Common myeloid progenitor, CD34-positive (primary cell): ENCODE measurements at regions not wholly inside any gene's neighbourhood (a gene's known extent, or its start where the extent isn't known, plus 50 kb on each side); places are given as distances from the start of the nearest gene placed in this dataset.
A peak's percentile ranks its signal among the peaks of the same experiment; 100 is the strongest.

Experiments
- CTCF ChIA-PET: fragments of 350-600 bp; sonication (Branson Sonifier 250); formaldehyde crosslinking; loops from one replicate; lab custom pipeline; 2021; ENCODE audit warnings: antibody characterized with exemption; lab: Charles Lee
- POLR2A ChIA-PET: fragments of 350-600 bp; sonication (Branson Sonifier 250); formaldehyde crosslinking; loops from one replicate; lab custom pipeline; 2021; ENCODE audit warnings: antibody characterized with exemption; lab: Charles Lee
- DNase-seq, 3 donors: peaks; one replicate each; pipeline versions ENCODE4 v3.0.0 to v3.0.0-alpha.2; 2013
- H3K27ac ChIP-seq, 2 experiments: 1 replicate in 1 of 2; 2 replicates in 1 of 2; pipeline ENCODE4 v1.7.0; 2013; ENCODE audit warnings: inconsistent platforms in 2 of 2, low read length in 2 of 2, mild to moderate bottlenecking in 2 of 2, low read depth in 1 of 2, moderate library complexity in 1 of 2; ENCODE audit not compliant: severe bottlenecking in 2 of 2, insufficient read depth in 1 of 2, poor library complexity in 1 of 2
- H3K27me3 ChIP-seq, 5 experiments: replicated peaks in 2 of 5; 1 replicate in 3 of 5; 2 replicates in 2 of 5; pipeline versions ENCODE4 v1.6.1 to v1.7.0; 2013; ENCODE audit warnings: low read length in 4 of 5, mild to moderate bottlenecking in 2 of 5, moderate library complexity in 2 of 5, inconsistent platforms in 1 of 5; ENCODE audit not compliant: insufficient read depth in 5 of 5, control insufficient read depth in 4 of 5
- H3K36me3 ChIP-seq, 4 experiments: 1 replicate in 2 of 4; 2 replicates in 2 of 4; pipeline versions ENCODE4 v1.6.1 to v1.7.0; 2013; ENCODE audit warnings: low read length in 3 of 4, control low read depth in 1 of 4, mild to moderate bottlenecking in 1 of 4; ENCODE audit not compliant: control insufficient read depth in 4 of 4, insufficient read depth in 4 of 4
- H3K4me1 ChIP-seq, 4 experiments: 1 replicate in 3 of 4; 2 replicates in 1 of 4; pipeline versions ENCODE4 v1.6.1 to v1.7.1; 2013; ENCODE audit warnings: low read length in 3 of 4, mild to moderate bottlenecking in 3 of 4, control low read depth in 1 of 4, inconsistent platforms in 1 of 4, moderate library complexity in 1 of 4; ENCODE audit not compliant: control insufficient read depth in 4 of 4, insufficient read depth in 4 of 4; ENCODE audit errors: control extremely low read depth in 1 of 4
- H3K4me3 ChIP-seq, 7 experiments: 1 replicate in 4 of 7; 2 replicates in 3 of 7; pipeline versions ENCODE4 v1.5.1 to v1.7.0; 2013; ENCODE audit warnings: mild to moderate bottlenecking in 7 of 7, low read length in 6 of 7, moderate library complexity in 6 of 7, inconsistent platforms in 2 of 7, low read depth in 2 of 7, control low read depth in 1 of 7; ENCODE audit not compliant: insufficient read depth in 4 of 7, control insufficient read depth in 1 of 7; ENCODE audit errors: extremely low read depth in 1 of 7
- H3K9me3 ChIP-seq, 5 experiments: 1 replicate in 4 of 5; 2 replicates in 1 of 5; pipeline versions ENCODE4 v1.6.1 to v1.7.1; 2013; ENCODE audit warnings: low read length in 4 of 5, mild to moderate bottlenecking in 2 of 5, inconsistent platforms in 1 of 5, low read depth in 1 of 5, moderate library complexity in 1 of 5; ENCODE audit not compliant: control insufficient read depth in 4 of 5, insufficient read depth in 2 of 5; ENCODE audit errors: control extremely low read depth in 1 of 5
- WGBS: methylation state at CpG from one replicate; pipeline ENCODE4 v1.1.5; 2013; ENCODE audit not compliant: insufficient coverage; 5-methylcytosine and 5-hydroxymethylcytosine counted together

GRCh38 chr3:64825404-64826120 lies 137.8 kb upstream of the ADAMTS9 start:
- no peak overlapping the region for H3K27ac ChIP-seq
- 100% methylated on average over 1 of the region's 2 CpGs for WGBS
- H3K27me3 ChIP-seq: no peaks in the 10 kb centered on the region
- ChIA-PET POLR2A (no interaction called here), CTCF (interaction anchor here (1.2 kb wide), 1 partner anchor 9 kb away, joined by 3 read pairs; no protein-coding TSS in a partner anchor)
- H3K9me3 ChIP-seq: no peaks in the 10 kb centered on the region
- H3K4me1 ChIP-seq: no peaks in the 10 kb centered on the region
- DNase-seq: no peak
- no peak overlapping the region for H3K4me3 ChIP-seq
- H3K36me3 ChIP-seq: no peaks in the 10 kb centered on the region

GRCh38 chr3:64824394-64824909 lies 136.7 kb upstream of the ADAMTS9 start:
- H3K9me3 ChIP-seq: no peaks in the 10 kb centered on the region
- ChIA-PET CTCF (no interaction called here), POLR2A (no interaction called here)
- no peaks in the 10 kb centered on the region for H3K27me3 ChIP-seq
- H3K4me1 ChIP-seq: no peaks in the 10 kb centered on the region
- H3K36me3 ChIP-seq: no peaks in the 10 kb centered on the region
- DNase-seq: no peak
- WGBS: 93% methylated on average over 2 of the region's 4 CpGs
- no peak overlapping the region for H3K4me3 ChIP-seq
- no peak overlapping the region for H3K27ac ChIP-seq

- ChIA-PET POLR2A (no interaction called here), CTCF (no interaction called here)
- no peak overlapping the region for H3K27ac ChIP-seq
- H3K36me3 ChIP-seq: no peaks in the 10 kb centered on the region
- peaks cover 0 to 2% (median 0%) of the 10 kb centered on the region in 4 experiments for H3K4me1 ChIP-seq
- no peak overlapping the region for H3K4me3 ChIP-seq
- H3K9me3 ChIP-seq: no peaks in the 10 kb centered on the region
- 100% methylated on average over 1 of the region's 1 CpG for WGBS
- H3K27me3 ChIP-seq: no peaks in the 10 kb centered on the region
- DNase-seq: no peak
These were observed 130.4 kb upstream of the ADAMTS9 start for GRCh38 chr3:64818196-64818595.

- Histone ChIP-seq H3K27me3 (no peaks in the 10 kb centered on the region), H3K9me3 (no peaks in the 10 kb centered on the region), H3K4me3 (no peak overlapping the region), H3K4me1 (peaks cover 0 to 2% (median 0%) of the 10 kb centered on the region in 4 experiments), H3K36me3 (no peaks in the 10 kb centered on the region), H3K27ac (no peak overlapping the region)
- ChIA-PET CTCF (interaction anchor here (0.6 kb wide), 1 partner anchor 517 kb away, joined by 3 read pairs; no protein-coding TSS in a partner anchor), POLR2A (no interaction called here)
- DNase-seq: no peak
- no CpG with 5 or more reads among the region's 1 CpG for WGBS
These were observed 128.6 kb upstream of the ADAMTS9 start for GRCh38 chr3:64816355-64816754.

GRCh38 chr3:64815789-64816188 lies 128.0 kb upstream of the ADAMTS9 start:
- ChIA-PET CTCF (no interaction called here), POLR2A (no interaction called here)
- 97% methylated on average over 3 of the region's 4 CpGs for WGBS
- Histone ChIP-seq H3K9me3 (no peaks in the 10 kb centered on the region), H3K4me3 (peak overlapping the region in 1 of 7 experiments; percentile 31), H3K27ac (no peak overlapping the region), H3K27me3 (no peaks in the 10 kb centered on the region), H3K36me3 (no peaks in the 10 kb centered on the region), H3K4me1 (peaks cover 0 to 2% (median 0%) of the 10 kb centered on the region in 4 experiments)
- no peak for DNase-seq

- no peak for DNase-seq
- Histone ChIP-seq H3K4me1 (peaks cover 0 to 2% (median 0%) of the 10 kb centered on the region in 4 experiments), H3K27me3 (peaks cover 0 to 2% (median 0%) of the 10 kb centered on the region in 5 experiments), H3K36me3 (no peaks in the 10 kb centered on the region), H3K27ac (no peak overlapping the region), H3K4me3 (peak overlapping the region in 1 of 7 experiments; percentile 31), H3K9me3 (no peaks in the 10 kb centered on the region)
- WGBS: 94% methylated on average over 3 of the region's 3 CpGs
- POLR2A ChIA-PET: no interaction called here
- CTCF ChIA-PET: no interaction called here
These were observed 127.4 kb upstream of the ADAMTS9 start for GRCh38 chr3:64815195-64815631.

- 80% methylated on average over 2 of the region's 2 CpGs for WGBS
- Histone ChIP-seq H3K9me3 (no peaks in the 10 kb centered on the region), H3K36me3 (no peaks in the 10 kb centered on the region), H3K4me1 (peaks cover 0 to 2% (median 0%) of the 10 kb centered on the region in 4 experiments), H3K27ac (no peak overlapping the region), H3K4me3 (no peak overlapping the region), H3K27me3 (peaks cover 0 to 2% (median 0%) of the 10 kb centered on the region in 5 experiments)
- no peak for DNase-seq
- POLR2A ChIA-PET: no interaction called here
- CTCF ChIA-PET: no interaction called here
These were observed 126.6 kb upstream of the ADAMTS9 start for GRCh38 chr3:64814351-64814750.
